A549 (cell line): ENCODE measurements at regions not wholly inside any gene's neighbourhood (a gene's known extent, or its start where the extent isn't known, plus 50 kb on each side); places are given as distances from the start of the nearest gene placed in this dataset.
A peak's percentile ranks its signal among the peaks of the same experiment; 100 is the strongest.

Experiments used
- ATAC-seq, 2 experiments: fragments of 200-7000 bp in 1 of 2; fragments of >200 bp in 1 of 2; cut with Nextera tagmentation in 1 of 2; cut with Tn5 transposase in 1 of 2; 3 replicates each; pipeline versions ENCODE4 v1.8.0 to v1.9.1; 2018 to 2020; ENCODE audit warnings: mild to moderate bottlenecking in 1 of 2, moderate library complexity in 1 of 2
- CTCF ChIA-PET: fragments of 300-600 bp; sonication (Branson Sonifier 250); formaldehyde crosslinking; extraction: SDS; loops from one replicate; lab custom pipeline; 2021; ENCODE audit warnings: antibody characterized with exemption, inconsistent platforms; lab: Yijun Ruan, JAX
- POLR2A ChIA-PET: fragments of 350-600 bp; formaldehyde crosslinking; extraction: SDS; loops from one replicate; lab custom pipeline; 2021; ENCODE audit warnings: antibody characterized with exemption, inconsistent platforms; lab: Yijun Ruan, JAX
- DNase-seq, 2 experiments: peaks; one replicate each; pipeline versions ENCODE4 v3.0.0 to v3.0.0-alpha.2; 2011 to 2016; ENCODE audit warnings: low read depth in 1 of 2, low spot score in 1 of 2
- FAIRE-seq: peaks from 2 replicates; lab custom pipeline; 2011; peaks lifted over from hg19 to GRCh38; lab: Jason Lieb, UNC
- H3K27ac ChIP-seq, 2 experiments: fragments of >200 bp; sonication (Bioruptor Twin); formaldehyde crosslinking; 3 replicates each; pipeline ENCODE4 v1.5.1; 2016 to 2017
- H3K4me1 ChIP-seq: fragments of >200 bp; sonication (Bioruptor Twin); formaldehyde crosslinking; 3 replicates; pipeline ENCODE4 v1.6.1; 2016
- H3K4me2 ChIP-seq: fragments of >200 bp; sonication (Bioruptor Twin); formaldehyde crosslinking; 3 replicates; pipeline ENCODE4 v1.6.1; 2016
- H3K4me3 ChIP-seq: fragments of >200 bp; sonication (Bioruptor Twin); formaldehyde crosslinking; 3 replicates; pipeline ENCODE4 v1.5.1; 2016
- H3K9me3 ChIP-seq: fragments of >200 bp; sonication (Bioruptor Twin); formaldehyde crosslinking; 3 replicates; pipeline ENCODE4 v1.6.1; 2016
- ATOH8 ChIP-seq: fragments of 250-450 bp; sonication (Bioruptor Pico); IDR thresholded peaks from 2 replicates; pipeline ENCODE4 v1.5.0; 2020; ENCODE audit warnings: low read depth, mild to moderate bottlenecking, moderate library complexity
- BCL3 ChIP-seq: fragments of >200 bp; sonication (Bioruptor Twin); formaldehyde crosslinking; IDR thresholded peaks from 3 replicates; pipeline ENCODE4 v1.6.1; 2016
- CBX2 ChIP-seq: fragments of 200-600 bp; sonication (generic); IDR thresholded peaks from 2 replicates; pipeline ENCODE4 v1.6.1; 2016; ENCODE audit warnings: low read depth, mild to moderate bottlenecking, borderline replicate concordance
- CEBPB ChIP-seq, 2 experiments: fragments of >200 bp in 1 of 2; sonication (Bioruptor Twin) in 1 of 2; formaldehyde crosslinking in 1 of 2; IDR thresholded peaks; 2 replicates each; pipeline ENCODE4 v1.6.1; 2012 to 2016
- CHD2 ChIP-seq: fragments of 150-350 bp; IDR thresholded peaks from 2 replicates; pipeline ENCODE4 v1.6.1; 2014; ENCODE audit warnings: low read length; ENCODE audit not compliant: partially characterized antibody
- FOSL2 ChIP-seq, 2 experiments: fragments of 450-650 bp in 1 of 2; fragments of >200 bp in 1 of 2; sonication (Bioruptor Twin) in 1 of 2; formaldehyde crosslinking; IDR thresholded peaks; 2 replicates each; pipeline versions ENCODE4 v1.5.0 to v1.6.1; 2016 to 2020; ENCODE audit warnings: mild to moderate bottlenecking in 1 of 2, moderate library complexity in 1 of 2
- FOXS1 ChIP-seq: fragments of 250-450 bp; sonication (Bioruptor Pico); IDR thresholded peaks from 2 replicates; pipeline ENCODE4 v1.5.0; 2020; ENCODE audit warnings: mild to moderate bottlenecking, moderate library complexity
- GATA3 ChIP-seq: IDR thresholded peaks from 2 replicates; pipeline ENCODE4 v1.6.1; 2012; ENCODE audit warnings: borderline replicate concordance
- HDAC2 ChIP-seq: fragments of 200-600 bp; sonication (generic); IDR thresholded peaks from 2 replicates; pipeline ENCODE4 v1.6.1; 2016
- NFE2L2 ChIP-seq: fragments of 150-350 bp; conservative IDR thresholded peaks from 2 replicates; pipeline ENCODE4 v1.6.1; 2014; ENCODE audit warnings: low read length
- POLR2AphosphoS2 ChIP-seq: conservative IDR thresholded peaks from 2 replicates; pipeline ENCODE4 v1.6.1; 2012; ENCODE audit warnings: low read length, improper control_type of control experiment, inconsistent platforms
- RARB ChIP-seq: fragments of 250-450 bp; sonication (Bioruptor Pico); IDR thresholded peaks from 2 replicates; pipeline ENCODE4 v1.8.0; 2021; ENCODE audit warnings: mild to moderate bottlenecking, moderate library complexity
- REST ChIP-seq: fragments of 200-600 bp; sonication (generic); IDR thresholded peaks from 2 replicates; pipeline ENCODE4 v1.6.1; 2016; ENCODE audit warnings: antibody characterized with exemption, mild to moderate bottlenecking, moderate library complexity
- RNF2 ChIP-seq: fragments of 200-600 bp; sonication (generic); IDR thresholded peaks from 2 replicates; pipeline ENCODE4 v1.6.1; 2016; ENCODE audit warnings: low read depth, mild to moderate bottlenecking, antibody characterized with exemption, moderate library complexity, borderline replicate concordance
- SMC3 ChIP-seq: fragments of >200 bp; sonication (Bioruptor Twin); formaldehyde crosslinking; IDR thresholded peaks from 3 replicates; pipeline ENCODE4 v1.6.1; 2018; ENCODE audit warnings: inconsistent platforms
- TFCP2L1 ChIP-seq: fragments of 250-450 bp; sonication (Bioruptor Pico); IDR thresholded peaks from 2 replicates; pipeline ENCODE4 v1.5.0; 2021; ENCODE audit warnings: mild to moderate bottlenecking
- TP53 ChIP-seq: fragments of 250-450 bp; sonication (Bioruptor Pico); IDR thresholded peaks from 2 replicates; pipeline ENCODE4 v1.5.0; 2021; ENCODE audit warnings: mild to moderate bottlenecking, moderate library complexity
- ZC3H11A ChIP-seq: fragments of 450-650 bp; IDR thresholded peaks from 2 replicates; pipeline ENCODE4 v1.6.1; 2014; ENCODE audit warnings: antibody characterized with exemption, mild to moderate bottlenecking
- ZFP36 ChIP-seq: fragments of 450-650 bp; IDR thresholded peaks from 2 replicates; pipeline ENCODE4 v1.6.1; 2014; ENCODE audit warnings: borderline replicate concordance; ENCODE audit not compliant: partially characterized antibody
- ZNF302 ChIP-seq: fragments of 250-450 bp; sonication (Bioruptor Pico); IDR thresholded peaks from 2 replicates; pipeline ENCODE4 v1.9.0; 2021; ENCODE audit warnings: inconsistent platforms, mild to moderate bottlenecking, moderate library complexity
- WGBS: methylation state at CpG from one replicate; pipeline ENCODE4 v1.1.6; 2017; ENCODE audit errors: missing lambda C conversion rate; 5-methylcytosine and 5-hydroxymethylcytosine counted together
- TF ChIP-seq, protein P1 (sequence below): fragments of 450-650 bp; IDR thresholded peaks from 2 replicates; pipeline ENCODE4 v1.6.1; 2014; ENCODE audit warnings: antibody characterized with exemption
- TF ChIP-seq, protein P2 (sequence below): fragments of 250-450 bp; sonication (Bioruptor Pico); IDR thresholded peaks from 2 replicates; pipeline ENCODE4 v1.5.0; 2021; ENCODE audit warnings: mild to moderate bottlenecking, moderate library complexity, borderline replicate concordance
- TF ChIP-seq, protein P3 (sequence below): IDR thresholded peaks from 2 replicates; pipeline ENCODE4 v1.6.1; 2012

DNA sequence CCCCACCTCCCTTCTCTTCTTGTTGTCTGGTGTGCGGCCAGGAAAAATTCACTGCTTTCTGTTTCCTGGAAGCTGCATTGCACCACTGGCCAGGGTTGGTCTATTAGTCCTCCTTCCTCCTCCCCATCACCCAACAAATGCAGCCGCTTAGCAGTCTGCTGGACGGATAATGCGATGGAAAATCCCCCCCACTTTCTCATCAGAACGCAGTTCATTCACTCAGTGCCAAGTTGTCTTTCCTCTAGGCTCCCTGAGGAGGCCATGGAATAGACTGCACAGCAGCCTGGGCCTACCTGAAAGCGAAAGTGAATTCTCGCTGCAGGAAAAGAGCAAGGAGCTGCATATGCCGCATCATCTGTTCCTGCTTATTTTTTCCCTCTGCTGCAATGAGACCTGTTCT lies 513.6 kb downstream of the METTL15 start:
- DNase-seq (no peak), FAIRE-seq (no peak), ATAC-seq (peak in 1 of 2 experiments; percentile 42; a peak in 2 of 6 replicates)
- 89% methylated on average over 8 of the region's 8 CpGs for WGBS
- H3K4me2 ChIP-seq, result no peak overlapping the region; the same call in 2 of the 3 replicates
- ChIA-PET CTCF (no interaction called here), POLR2A (no interaction called here)
- H3K4me3 ChIP-seq, result no peak overlapping the region
- H3K4me1 ChIP-seq, result peaks cover 27% of the 10 kb centered on the region
- TF ChIP-seq ATOH8, result no peak
- no peak for TF ChIP-seq TP53 (CRISPR knock-in tag)
- no peak for TF ChIP-seq ZFP36
- no peak for TF ChIP-seq REST
- peak overlapping the region in 1 of 2 experiments; percentile 68; a peak in 3 of 6 replicates for H3K27ac ChIP-seq
- no peaks in the 10 kb centered on the region for H3K9me3 ChIP-seq

DNA sequence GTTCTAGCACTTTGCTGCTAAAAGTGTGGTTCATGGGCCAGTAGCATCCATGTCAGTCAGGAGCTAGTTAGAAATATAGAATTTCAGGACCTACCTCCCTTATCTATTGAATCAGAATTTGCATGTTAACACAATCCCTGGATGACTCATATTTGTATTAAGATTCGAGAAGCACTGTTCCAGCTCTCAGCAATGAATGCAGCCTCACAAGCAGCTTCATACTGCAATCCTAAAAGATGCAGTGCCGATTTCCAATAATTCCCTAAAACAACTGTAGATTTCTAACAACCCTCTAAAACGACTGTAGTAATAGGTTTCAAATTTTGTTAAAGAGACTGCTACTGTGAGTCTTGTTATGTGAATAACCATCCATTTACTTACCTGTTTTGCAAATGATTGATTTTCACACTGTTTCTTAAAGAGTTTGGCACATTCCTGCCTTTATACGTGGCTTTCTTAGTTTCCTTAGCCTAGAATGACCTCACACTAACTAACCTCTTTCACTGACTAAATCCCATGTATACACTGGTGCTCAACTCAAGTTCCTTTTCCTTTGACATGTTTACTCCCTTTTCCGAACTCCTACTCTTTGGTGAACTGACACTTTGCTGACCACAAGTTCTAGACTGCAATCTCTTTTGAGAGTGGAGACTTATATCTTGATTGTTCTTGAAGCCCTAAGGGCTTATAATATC lies 511.8 kb downstream of the METTL15 start:
- peak in 1 of 2 experiments; percentile 62; a peak in 3 of 6 replicates for ATAC-seq
- TF ChIP-seq, protein P1, sequence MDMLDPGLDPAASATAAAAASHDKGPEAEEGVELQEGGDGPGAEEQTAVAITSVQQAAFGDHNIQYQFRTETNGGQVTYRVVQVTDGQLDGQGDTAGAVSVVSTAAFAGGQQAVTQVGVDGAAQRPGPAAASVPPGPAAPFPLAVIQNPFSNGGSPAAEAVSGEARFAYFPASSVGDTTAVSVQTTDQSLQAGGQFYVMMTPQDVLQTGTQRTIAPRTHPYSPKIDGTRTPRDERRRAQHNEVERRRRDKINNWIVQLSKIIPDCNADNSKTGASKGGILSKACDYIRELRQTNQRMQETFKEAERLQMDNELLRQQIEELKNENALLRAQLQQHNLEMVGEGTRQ, result no peak
- TF ChIP-seq CEBPB (IDR thresholded peaks at IDR 0.05) (peak in 1 of 2 experiments; percentile 25; a peak in 1 of 4 replicates), FOSL2 (IDR thresholded peaks at IDR 0.05) (no peak), FOSL2 (CRISPR knock-in tag; IDR thresholded peaks at IDR 0.05) (peak; percentile 72), GATA3 (peak; percentile 74; the same call in 1 of the 2 replicates)
- CTCF ChIA-PET, result interaction anchor here (0.9 kb wide), 1 partner anchor 36 kb away, joined by 3 read pairs; no protein-coding TSS in a partner anchor
- peak; percentile 91 for FAIRE-seq
- no peak overlapping the region for H3K4me3 ChIP-seq
- H3K4me2 ChIP-seq, result peak overlapping the region; percentile 36
- DNase-seq, result peak; percentile 15 to 24
- POLR2A ChIA-PET, result no interaction called here
- peak overlapping the region; percentile 8 to 68; a peak in 5 of 6 replicates for H3K27ac ChIP-seq
- 21% methylated on average over 5 of the region's 5 CpGs for WGBS
- H3K9me3 ChIP-seq, result 0 out of 3 replicates have a peak, but pooled peaks cover 1% of the 10 kb centered on the region
- peaks cover 38% of the 10 kb centered on the region for H3K4me1 ChIP-seq

- H3K4me2 ChIP-seq, result no peak overlapping the region
- WGBS, result 95% methylated on average over 2 of the region's 2 CpGs
- TF ChIP-seq CHD2, result no peak
- TF ChIP-seq NFE2L2, result no peak
- TF ChIP-seq TFCP2L1 (CRISPR knock-in tag), result no peak
- TF ChIP-seq, protein P2, sequence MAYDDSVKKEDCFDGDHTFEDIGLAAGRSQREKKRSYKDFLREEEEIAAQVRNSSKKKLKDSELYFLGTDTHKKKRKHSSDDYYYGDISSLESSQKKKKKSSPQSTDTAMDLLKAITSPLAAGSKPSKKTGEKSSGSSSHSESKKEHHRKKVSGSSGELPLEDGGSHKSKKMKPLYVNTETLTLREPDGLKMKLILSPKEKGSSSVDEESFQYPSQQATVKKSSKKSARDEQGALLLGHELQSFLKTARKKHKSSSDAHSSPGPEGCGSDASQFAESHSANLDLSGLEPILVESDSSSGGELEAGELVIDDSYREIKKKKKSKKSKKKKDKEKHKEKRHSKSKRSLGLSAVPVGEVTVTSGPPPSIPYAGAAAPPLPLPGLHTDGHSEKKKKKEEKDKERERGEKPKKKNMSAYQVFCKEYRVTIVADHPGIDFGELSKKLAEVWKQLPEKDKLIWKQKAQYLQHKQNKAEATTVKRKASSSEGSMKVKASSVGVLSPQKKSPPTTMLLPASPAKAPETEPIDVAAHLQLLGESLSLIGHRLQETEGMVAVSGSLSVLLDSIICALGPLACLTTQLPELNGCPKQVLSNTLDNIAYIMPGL (CRISPR knock-in tag), result no peak
- TF ChIP-seq ZC3H11A, result no peak
- no peak for TF ChIP-seq RNF2
- no peak for TF ChIP-seq FOXS1 (CRISPR knock-in tag)
- no peak for TF ChIP-seq HDAC2
- TF ChIP-seq GATA3, result no peak
- no peak for TF ChIP-seq SMC3
- no peak for TF ChIP-seq BCL3
- TF ChIP-seq, protein P3, sequence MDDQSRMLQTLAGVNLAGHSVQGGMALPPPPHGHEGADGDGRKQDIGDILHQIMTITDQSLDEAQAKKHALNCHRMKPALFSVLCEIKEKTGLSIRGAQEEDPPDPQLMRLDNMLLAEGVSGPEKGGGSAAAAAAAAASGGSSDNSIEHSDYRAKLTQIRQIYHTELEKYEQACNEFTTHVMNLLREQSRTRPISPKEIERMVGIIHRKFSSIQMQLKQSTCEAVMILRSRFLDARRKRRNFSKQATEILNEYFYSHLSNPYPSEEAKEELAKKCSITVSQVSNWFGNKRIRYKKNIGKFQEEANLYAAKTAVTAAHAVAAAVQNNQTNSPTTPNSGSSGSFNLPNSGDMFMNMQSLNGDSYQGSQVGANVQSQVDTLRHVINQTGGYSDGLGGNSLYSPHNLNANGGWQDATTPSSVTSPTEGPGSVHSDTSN, result no peak
- no peak for TF ChIP-seq POLR2AphosphoS2
- TF ChIP-seq ZNF302, result no peak
- TF ChIP-seq RARB (CRISPR knock-in tag), result no peak
- TF ChIP-seq CBX2, result no peak
These were observed 510.2 kb downstream of the METTL15 start for GRCh38 chr11:28618416-28618815.

More at GRCh38 chr11:28618416-28618815, 510.2 kb downstream of the METTL15 start:
- no peak for FAIRE-seq
- H3K4me1 ChIP-seq, result peaks cover 40% of the 10 kb centered on the region
- no peak overlapping the region for H3K4me3 ChIP-seq
- peaks cover 12% of the 10 kb centered on the region; the same call in 1 of the 3 replicates for H3K9me3 ChIP-seq
- POLR2A ChIA-PET, result no interaction called here
- CTCF ChIA-PET, result no interaction called here
- DNase-seq, result no peak
- H3K27ac ChIP-seq, result peak overlapping the region; percentile 55 to 68
- no peak for ATAC-seq
